Activated CD8-positive, alpha-beta memory T cell treated with anti-CD3 and anti-CD28 coated beads, Interleukin-2, amount 50 U/mL, for 4 hours (primary cell): ENCODE measurements at regions not wholly inside any gene's neighbourhood (a gene's known extent, or its start where the extent isn't known, plus 50 kb on each side); places are given as distances from the start of the nearest gene placed in this dataset.
"Not testable (repeated sequence)": the region's sequence is repeated elsewhere in the genome, so short reads cannot be mapped to it uniquely, and the experiment has no call there.

Experiments
- DNase-seq: peaks from one replicate; pipeline ENCODE4 v3.0.0-alpha.2; 2020

GRCh38 chr2:22035361-22035830 is 911.6 kb downstream of the TDRD15 start:
- no peak for DNase-seq

GRCh38 chr2:22037274-22037673 is 913.5 kb downstream of the TDRD15 start:
- DNase-seq, result no peak

- DNase-seq, result no peak
Observed at GRCh38 chr2:22043784-22044183, 920.0 kb downstream of the TDRD15 start.

GRCh38 chr2:22055784-22056620 is 932.2 kb downstream of the TDRD15 start:
- DNase-seq, result no peak

- no peak for DNase-seq
Observed at GRCh38 chr2:22056621-22057132, 932.9 kb downstream of the TDRD15 start.

GRCh38 chr2:22062679-22063078 is 938.9 kb downstream of the TDRD15 start:
- no peak for DNase-seq

GRCh38 chr2:22076454-22076853 is 952.7 kb downstream of the TDRD15 start:
- DNase-seq, result no peak

- DNase-seq, result no peak
Observed at GRCh38 chr2:22078701-22079100, 954.9 kb downstream of the TDRD15 start.

- no peak for DNase-seq
Observed at GRCh38 chr2:22079583-22079982, 955.8 kb downstream of the TDRD15 start.

GRCh38 chr2:22086726-22087125 is 963.0 kb downstream of the TDRD15 start:
- no peak for DNase-seq

- not testable (repeated sequence) for DNase-seq
Observed at GRCh38 chr2:22103617-22104016, 979.8 kb downstream of the TDRD15 start.

GRCh38 chr2:22110244-22110651 is 986.5 kb downstream of the TDRD15 start:
- no peak for DNase-seq

GRCh38 chr2:22124003-22124402 is 1000.2 kb downstream of the TDRD15 start:
- DNase-seq, result no peak

GRCh38 chr2:22126106-22126505 is 1002.3 kb downstream of the TDRD15 start:
- DNase-seq, result no peak

- no peak for DNase-seq
Observed at GRCh38 chr2:22126978-22127377, 1003.2 kb downstream of the TDRD15 start.

- no peak for DNase-seq
Observed at GRCh38 chr2:22134421-22134820, 1010.7 kb downstream of the TDRD15 start.

- no peak for DNase-seq
Observed at GRCh38 chr2:22136446-22136845, 1012.7 kb downstream of the TDRD15 start.

GRCh38 chr2:22143840-22144239 is 1020.1 kb downstream of the TDRD15 start:
- DNase-seq, result no peak

- DNase-seq, result no peak
Observed at GRCh38 chr2:22153931-22154613, 1030.3 kb downstream of the TDRD15 start.

GRCh38 chr2:22156661-22157060 is 1032.9 kb downstream of the TDRD15 start:
- not testable (repeated sequence) for DNase-seq

GRCh38 chr2:22167256-22167655 is 1043.5 kb downstream of the TDRD15 start:
- no peak for DNase-seq

GRCh38 chr2:22175003-22175402 is 1051.2 kb downstream of the TDRD15 start:
- DNase-seq, result no peak

- no peak for DNase-seq
Observed at GRCh38 chr2:22185251-22185650, 1061.5 kb downstream of the TDRD15 start.

- not testable (repeated sequence) for DNase-seq
Observed at GRCh38 chr2:22186261-22186828, 1062.6 kb downstream of the TDRD15 start.
